IMR-90 (cell line): ENCODE measurements at regions not wholly inside any gene's neighbourhood (a gene's known extent, or its start where the extent isn't known, plus 50 kb on each side); places are given as distances from the start of the nearest gene placed in this dataset.

ENCODE experiments used
- ATAC-seq: fragments of 200-7000 bp; cut with Tn5 transposase; 2 replicates; pipeline ENCODE4 v1.9.1; 2020; ENCODE audit warnings: low read depth, mild to moderate bottlenecking, moderate library complexity
- BruUV-seq: library from RNA; stranded (reverse); fragments of 400-500 nt; replicated peaks from 2 replicates; lab custom pipeline; 2021; lab: Mats Ljungman, UMichigan
- CTCF ChIA-PET: fragments of 300-600 bp; formaldehyde crosslinking; extraction: SDS; loops from one replicate; lab custom pipeline; 2021; ENCODE audit warnings: antibody characterized with exemption; lab: Yijun Ruan, JAX
- POLR2A ChIA-PET: fragments of 300-600 bp; sonication (Branson Sonifier 250); formaldehyde crosslinking; loops from one replicate; lab custom pipeline; 2022; ENCODE audit warnings: antibody characterized with exemption; ENCODE audit not compliant: unreplicated experiment; lab: Charles Lee
- DNase-seq: peaks from one replicate; pipeline ENCODE4 v3.0.0; 2013
- H2AFZ ChIP-seq: replicated peaks from 2 replicates; pipeline ENCODE3; 2013; ENCODE audit warnings: low read length, mild to moderate bottlenecking; ENCODE audit not compliant: poor library complexity
- H2AK5ac ChIP-seq: 2 replicates; pipeline ENCODE4 v1.6.1; 2013; ENCODE audit warnings: low read depth, low read length, inconsistent platforms
- H2AK9ac ChIP-seq: replicated peaks from 2 replicates; pipeline ENCODE3; 2013; ENCODE audit warnings: mild to moderate bottlenecking, low read depth, low read length, moderate library complexity; ENCODE audit not compliant: poor library complexity
- H2BK120ac ChIP-seq: 2 replicates; pipeline ENCODE4 v1.6.1; 2013; ENCODE audit warnings: low read depth, low read length, inconsistent platforms
- H2BK15ac ChIP-seq: 3 replicates; pipeline ENCODE4 v1.6.1; 2013; ENCODE audit warnings: low read depth, low read length, inconsistent platforms
- H2BK20ac ChIP-seq: 2 replicates; pipeline ENCODE4 v1.6.1; 2013; ENCODE audit warnings: low read depth, mild to moderate bottlenecking, inconsistent platforms, low read length, moderate library complexity
- H2BK5ac ChIP-seq: 2 replicates; pipeline ENCODE4 v1.6.1; 2013; ENCODE audit warnings: mild to moderate bottlenecking, low read depth, low read length, inconsistent platforms; ENCODE audit not compliant: poor library complexity, severe bottlenecking
- H3K14ac ChIP-seq: replicated peaks from 2 replicates; pipeline ENCODE4 v1.6.1; 2013; ENCODE audit warnings: low read depth, low read length, inconsistent platforms
- H3K18ac ChIP-seq: 2 replicates; pipeline ENCODE4 v1.6.1; 2013; ENCODE audit warnings: low read depth, low read length, control low read depth
- H3K23ac ChIP-seq: 2 replicates; pipeline ENCODE4 v1.6.1; 2013; ENCODE audit warnings: low read depth, low read length, inconsistent platforms
- H3K27ac ChIP-seq: 2 replicates; pipeline ENCODE4 v1.5.1; 2013; ENCODE audit warnings: mild to moderate bottlenecking, control low read depth, low read length; ENCODE audit not compliant: insufficient read depth
- H3K27me3 ChIP-seq: 2 replicates; pipeline ENCODE4 v1.6.1; 2013; ENCODE audit warnings: low read length; ENCODE audit not compliant: control insufficient read depth, insufficient read depth
- H3K36me3 ChIP-seq: 2 replicates; pipeline ENCODE4 v1.6.1; 2013; ENCODE audit warnings: low read length, mixed read lengths; ENCODE audit not compliant: control insufficient read depth, insufficient read depth
- H3K4ac ChIP-seq: 2 replicates; pipeline ENCODE4 v1.6.1; 2013; ENCODE audit warnings: low read depth, low read length, inconsistent platforms
- H3K4me1 ChIP-seq: 2 replicates; pipeline ENCODE4 v1.6.1; 2013; ENCODE audit warnings: low read length, mixed read lengths; ENCODE audit not compliant: control insufficient read depth, insufficient read depth
- H3K4me2 ChIP-seq: 2 replicates; pipeline ENCODE4 v1.6.1; 2013; ENCODE audit warnings: low read depth, mild to moderate bottlenecking, control low read depth, low read length, moderate library complexity
- H3K4me3 ChIP-seq: 2 replicates; pipeline ENCODE4 v1.5.1; 2013; ENCODE audit warnings: low read depth, mild to moderate bottlenecking, control low read depth, low read length, moderate library complexity; ENCODE audit not compliant: insufficient read depth
- H3K56ac ChIP-seq: 2 replicates; pipeline ENCODE4 v1.6.1; 2013; ENCODE audit warnings: low read length, inconsistent platforms; ENCODE audit not compliant: insufficient read depth; ENCODE audit errors: extremely low read depth
- H3K79me1 ChIP-seq, 2 experiments: 2 replicates each; pipeline ENCODE4 v1.6.1; 2013; ENCODE audit warnings: low read length in 2 of 2, inconsistent platforms in 1 of 2, low read depth in 1 of 2
- H3K9ac ChIP-seq: 2 replicates; pipeline ENCODE4 v1.6.1; 2013; ENCODE audit warnings: low read depth, low read length, control low read depth
- H3K9me1 ChIP-seq: 2 replicates; pipeline ENCODE4 v1.6.1; 2013; ENCODE audit warnings: low read length, inconsistent platforms; ENCODE audit not compliant: insufficient read depth
- H3K9me3 ChIP-seq: 2 replicates; pipeline ENCODE4 v1.6.1; 2013; ENCODE audit warnings: low read length; ENCODE audit not compliant: control insufficient read depth, insufficient read depth
- H4K20me1 ChIP-seq: 2 replicates; pipeline ENCODE4 v1.6.1; 2013; ENCODE audit warnings: low read length, inconsistent platforms; ENCODE audit not compliant: insufficient read depth
- H4K5ac ChIP-seq: 2 replicates; pipeline ENCODE4 v1.6.1; 2013; ENCODE audit warnings: mild to moderate bottlenecking, low read depth, low read length, control low read depth
- H4K8ac ChIP-seq, 2 experiments: 2 replicates each; pipeline ENCODE4 v1.6.1; 2013; ENCODE audit warnings: low read depth in 2 of 2, low read length in 2 of 2, control low read depth in 1 of 2, inconsistent platforms in 1 of 2
- H4K91ac ChIP-seq: 2 replicates; pipeline ENCODE4 v1.6.1; 2013; ENCODE audit warnings: low read depth, low read length, inconsistent platforms; ENCODE audit not compliant: insufficient read depth
- BHLHE40 ChIP-seq: fragments of 150-350 bp; IDR thresholded peaks from 2 replicates; pipeline ENCODE4 v1.6.1; 2016; ENCODE audit warnings: mild to moderate bottlenecking, low read depth, low read length
- CEBPB ChIP-seq: IDR thresholded peaks from 2 replicates; pipeline ENCODE4 v1.6.1; 2012; ENCODE audit warnings: low read depth, low read length, improper control_type of control experiment
- CHD1 ChIP-seq: IDR thresholded peaks from 2 replicates; pipeline ENCODE4 v1.6.1; 2012; ENCODE audit warnings: low read depth, low read length, improper control_type of control experiment
- CTCF ChIP-seq: conservative IDR thresholded peaks from 2 replicates; pipeline ENCODE4 v1.5.1; 2012; ENCODE audit warnings: mild to moderate bottlenecking, low read depth, low read length, improper control_type of control experiment
- ELK1 ChIP-seq: fragments of 150-350 bp; IDR thresholded peaks from 2 replicates; pipeline ENCODE4 v1.6.1; 2016; ENCODE audit warnings: low read depth, mild to moderate bottlenecking, low read length, moderate library complexity, borderline replicate concordance
- FOS ChIP-seq: fragments of 150-350 bp; IDR thresholded peaks from 2 replicates; pipeline ENCODE4 v1.6.1; 2016; ENCODE audit warnings: low read depth, low read length
- MAFK ChIP-seq: IDR thresholded peaks from 2 replicates; pipeline ENCODE4 v1.6.1; 2012; ENCODE audit warnings: low read depth, low read length, improper control_type of control experiment
- MAZ ChIP-seq: IDR thresholded peaks from 2 replicates; pipeline ENCODE4 v1.6.1; 2012; ENCODE audit warnings: low read depth, mild to moderate bottlenecking, low read length, improper control_type of control experiment, moderate library complexity, borderline replicate concordance
- MXI1 ChIP-seq: IDR thresholded peaks from 2 replicates; pipeline ENCODE4 v1.6.1; 2012; ENCODE audit warnings: low read depth, mild to moderate bottlenecking, low read length, moderate library complexity, borderline replicate concordance
- NFE2L2 ChIP-seq: fragments of 150-350 bp; IDR thresholded peaks from 2 replicates; pipeline ENCODE4 v1.6.1; 2016; ENCODE audit warnings: low read depth, mild to moderate bottlenecking, low read length
- POLR2A ChIP-seq: IDR thresholded peaks from 2 replicates; pipeline ENCODE4 v1.6.1; 2012; ENCODE audit warnings: mild to moderate bottlenecking, low read depth, low read length
- RAD21 ChIP-seq: IDR thresholded peaks from 2 replicates; pipeline ENCODE4 v1.6.1; 2012; ENCODE audit warnings: low read length, improper control_type of control experiment
- RCOR1 ChIP-seq: IDR thresholded peaks from 2 replicates; pipeline ENCODE4 v1.6.1; 2012; ENCODE audit warnings: mild to moderate bottlenecking, low read length, improper control_type of control experiment; ENCODE audit not compliant: insufficient replicate concordance
- RFX5 ChIP-seq: IDR thresholded peaks from 2 replicates; pipeline ENCODE4 v1.8.0; 2012; ENCODE audit warnings: low read depth, mild to moderate bottlenecking, low read length, moderate library complexity
- SMC3 ChIP-seq: fragments of 150-350 bp; IDR thresholded peaks from 2 replicates; pipeline ENCODE4 v1.6.1; 2016; ENCODE audit warnings: low read depth, mild to moderate bottlenecking, antibody characterized with exemption, low read length, moderate library complexity
- USF2 ChIP-seq: fragments of 150-350 bp; IDR thresholded peaks from 2 replicates; pipeline ENCODE4 v1.6.1; 2017; ENCODE audit warnings: mild to moderate bottlenecking, antibody characterized with exemption, low read length, low read depth
- WGBS, 2 experiments: methylation state at CpG; one replicate each; pipeline versions ENCODE4 v1.1.5 to v1.1.7; 2013; ENCODE audit warnings: missing lambda C conversion rate in 2 of 2; ENCODE audit not compliant: insufficient read length in 1 of 2; ENCODE audit errors: extremely low coverage in 2 of 2; 5-methylcytosine and 5-hydroxymethylcytosine counted together
- dilution Hi-C: fragments of 300-500 bp; cut with HindIII; formaldehyde crosslinking; loops from one replicate; pipeline ENCODE4 v1.14.3; 2018; ENCODE audit warnings: low sequenced_read_pairs; ENCODE audit not compliant: unreplicated experiment
- in situ Hi-C: fragments of 300-500 bp; cut with MboI; formaldehyde crosslinking; loops from 3 replicates; pipeline ENCODE4 v1.14.3; 2019; ENCODE audit warnings: low sequenced_read_pairs, inconsistent platforms, mixed read lengths
- intact Hi-C: fragments of 100-400 bp; cut with micrococcal nuclease; formaldehyde crosslinking; loops from 2 replicates; pipeline ENCODE4 v1.10.0; 2022

- WGBS, 2 experiments, result no CpG with 5 or more reads among the region's 11 CpGs
- Histone ChIP-seq H4K91ac (no peak overlapping the region), H2BK20ac (no peak overlapping the region), H3K9me1 (no peaks in the 10 kb centered on the region), H2AFZ (no peak overlapping the region), H4K20me1 (no peaks in the 10 kb centered on the region), H3K23ac (no peak overlapping the region), H3K56ac (no peak overlapping the region), H3K36me3 (no peaks in the 10 kb centered on the region), H3K27ac (no peak overlapping the region), H3K9me3 (no peaks in the 10 kb centered on the region), H3K18ac (no peak overlapping the region), H3K4me3 (no peak overlapping the region), H4K5ac (no peak overlapping the region), H3K27me3 (peaks cover 80% of the 10 kb centered on the region), H2AK5ac (no peak overlapping the region), H2AK9ac (no peak overlapping the region), H3K4me1 (no peaks in the 10 kb centered on the region), H3K4me2 (no peak overlapping the region), H3K14ac (no peak overlapping the region), H3K4ac (no peak overlapping the region), H2BK5ac (no peak overlapping the region), H4K8ac (no peak overlapping the region), H2BK120ac (no peak overlapping the region), H3K79me1 (no peaks in the 10 kb centered on the region), H2BK15ac (no peak overlapping the region), H3K9ac (no peak overlapping the region)
- intact Hi-C loops, result no loop called here
- dilution Hi-C loops, result no loop called here
- DNase-seq (no peak), ATAC-seq (no peak)
- CTCF ChIA-PET, result interaction anchor here (1.3 kb wide), 1 partner anchor 60 kb away, joined by 3 read pairs; no protein-coding TSS in a partner anchor
- POLR2A ChIA-PET, result no interaction called here
- in situ Hi-C loops, result no loop called here
- TF ChIP-seq MXI1, result no peak
- TF ChIP-seq MAZ, result no peak
- no peak for TF ChIP-seq NFE2L2
- no peak for TF ChIP-seq MAFK
- no peak for TF ChIP-seq CHD1
- no peak for TF ChIP-seq RFX5
- no peak for TF ChIP-seq SMC3
- TF ChIP-seq CTCF, result no peak
- TF ChIP-seq ELK1, result no peak
- no peak for TF ChIP-seq CEBPB
- no peak for TF ChIP-seq POLR2A
- no peak for TF ChIP-seq BHLHE40
- TF ChIP-seq RCOR1, result no peak
- no peak for TF ChIP-seq USF2
- no peak for TF ChIP-seq FOS
- no peak for TF ChIP-seq RAD21
- BruUV-seq, result no TSS peak
Measured at GRCh38 chr5:141762316-141762715, 80.3 kb upstream of the ARAP3 start.
